Suprapubic skin (tissue), 4 donors: ENCODE measurements at regions not wholly inside any gene's neighbourhood (a gene's known extent, or its start where the extent isn't known, plus 50 kb on each side); places are given as distances from the start of the nearest gene placed in this dataset.

Experiments used
- CTCF ChIP-seq, 2 donors: fragments of 200-600 bp in 1 of 2; fragments of 450-650 bp in 1 of 2; sonication (generic) in 1 of 2; IDR thresholded peaks; one replicate each; pipeline ENCODE4 v1.5.1; 2016 to 2019; ENCODE audit warnings: antibody characterized with exemption in 2 of 2, mild to moderate bottlenecking in 1 of 2, moderate library complexity in 1 of 2
- POLR2A ChIP-seq, 2 donors: fragments of 450-650 bp; IDR thresholded peaks; one replicate each; pipeline ENCODE4 v1.6.1; 2017; ENCODE audit warnings: antibody characterized with exemption in 2 of 2, mild to moderate bottlenecking in 2 of 2, moderate library complexity in 2 of 2
- POLR2AphosphoS5 ChIP-seq, 3 donors: sonication (generic); formaldehyde crosslinking; IDR thresholded peaks; one replicate each; pipeline ENCODE4 v1.6.1; 2017; ENCODE audit warnings: antibody characterized with exemption in 3 of 3

GRCh38 chr3:31165399-31165860 lies 271.0 kb upstream of the GADL1 start:
- no peak for TF ChIP-seq CTCF (IDR thresholded peaks at IDR 0.05)
- TF ChIP-seq POLR2AphosphoS5 (IDR thresholded peaks at IDR 0.05), result no peak
- no peak for TF ChIP-seq POLR2A (IDR thresholded peaks at IDR 0.05)
